ENCODE measurements at regions not wholly inside any gene's neighbourhood (a gene's known extent, or its start where the extent isn't known, plus 50 kb on each side); places are given as distances from the start of the nearest gene placed in this dataset.

DNA sequence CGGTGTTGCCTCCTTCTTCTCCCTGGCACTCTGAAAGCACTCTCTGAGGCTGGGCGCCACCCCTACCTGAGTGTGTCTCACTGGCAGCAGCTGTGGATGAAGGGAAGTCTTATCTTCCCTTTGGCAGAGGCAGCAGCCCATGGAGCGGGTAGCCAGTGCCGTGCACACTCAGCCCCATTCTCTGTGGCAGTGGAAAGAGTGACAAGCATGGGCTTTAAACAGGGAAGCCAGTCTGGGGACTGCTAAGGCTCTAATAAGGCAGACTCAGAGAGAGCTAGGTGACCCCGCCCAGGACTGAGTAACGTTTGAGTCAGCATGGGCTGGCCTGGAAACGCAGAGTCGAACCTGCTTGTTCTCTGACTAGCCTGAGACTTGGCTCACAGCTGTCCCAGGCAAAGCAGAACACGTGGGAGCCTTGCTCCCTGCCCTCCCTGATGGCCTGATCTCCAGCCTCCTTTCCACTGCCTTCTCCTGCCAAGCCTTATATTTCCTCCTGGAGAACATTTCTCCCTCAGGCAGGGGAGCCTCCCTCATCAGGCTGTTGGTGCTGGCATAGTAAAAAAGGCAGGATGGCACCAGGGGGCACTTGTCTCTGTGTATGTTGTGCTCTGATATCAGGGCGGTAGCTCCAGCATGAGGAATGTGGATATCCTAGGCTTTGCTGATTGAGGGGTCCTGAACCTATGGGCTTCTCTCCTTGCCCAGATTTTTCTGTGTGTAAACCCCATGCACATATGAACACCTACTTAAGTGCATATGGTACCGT is 93.9 kb upstream of the LGALSL start:
- POLR2A ChIA-PET: no interaction called here
- peak; percentile 7 for DNase-seq
- TF ChIP-seq EZH2 (IDR thresholded peaks at IDR 0.05; ENCODE audit: borderline replicate concordance, insufficient read depth, low read depth, low read length, poor library complexity, severe bottlenecking) (no peak), CTCF (IDR thresholded peaks at IDR 0.05) (no peak)

More for the DNA sequence above, 93.9 kb upstream of the LGALSL start:
- peak overlapping the region; percentile 68 for H3K4me3 Mint-ChIP-seq
- no peaks in the 10 kb centered on the region for H3K9me3 ChIP-seq (ENCODE audit: control extremely low read depth in 1 of 3, control insufficient read depth in 2 of 3, insufficient read depth in 1 of 3, low read length in 2 of 3)
- no peaks in the 10 kb centered on the region for H4K20me1 ChIP-seq (ENCODE audit: control insufficient read depth, insufficient read depth, low read length, poor library complexity, severe bottlenecking)
- peaks cover 4 to 11% of the 10 kb centered on the region in 2 donors for H3K4me1 ChIP-seq (ENCODE audit: control insufficient read depth in 2 of 2, insufficient read depth in 2 of 2, low read length in 2 of 2)
- CTCF ChIA-PET: interaction anchor here (0.6 to 1.5 kb wide), 2 partner anchors 29 to 673 kb away, joined by 6 to 7 read pairs; no protein-coding TSS in a partner anchor
- H3K27me3 Mint-ChIP-seq: peaks cover 37% of the 10 kb centered on the region
- peak; percentile 74 for ATAC-seq (ENCODE audit: low read depth)
- intact Hi-C loops (cut with micrococcal nuclease): loop anchor here (10.0 kb wide), 1 partner anchor 65 kb away; no protein-coding TSS in a partner anchor
- H2AFZ ChIP-seq (ENCODE audit: insufficient read depth, low read depth, low read length, poor library complexity, severe bottlenecking): no peak overlapping the region
- H3K27me3 ChIP-seq (replicated peaks in 1 of 4; ENCODE audit: control extremely low read depth in 1 of 4, control insufficient read depth in 3 of 4, insufficient read depth in 4 of 4, low read length in 3 of 4): peaks cover 0 to 22% (median 9%) of the 10 kb centered on the region in 4 experiments
- peak overlapping the region; percentile 64 for H3K27ac Mint-ChIP-seq
- H3K9ac ChIP-seq (ENCODE audit: low read length): no peak overlapping the region
- WGBS (ENCODE audit: insufficient coverage): 65% methylated on average over 9 of the region's 11 CpGs
- peaks cover 11% of the 10 kb centered on the region for H3K4me1 Mint-ChIP-seq
- no peak overlapping the region for H3K27ac ChIP-seq (ENCODE audit: low read length in 2 of 2)
- H3K36me3 ChIP-seq (replicated peaks in 1 of 2; ENCODE audit: control extremely low read depth in 1 of 2, control insufficient read depth in 1 of 2, extremely low read depth in 1 of 2, insufficient read depth in 2 of 2, low read length in 1 of 2): no peaks in the 10 kb centered on the region
- no peak overlapping the region for H3K4me3 ChIP-seq (ENCODE audit: control extremely low read depth in 1 of 5, extremely low read depth in 1 of 5, insufficient read depth in 1 of 5, low read depth in 2 of 5, low read length in 4 of 5)
- no peaks in the 10 kb centered on the region for H3K9me3 Mint-ChIP-seq (ENCODE audit: insufficient read depth)
- peak overlapping the region; percentile 2 for H3K4me2 ChIP-seq (replicated peaks; ENCODE audit: low read depth, low read length, poor library complexity, severe bottlenecking)
- H3K79me2 ChIP-seq (ENCODE audit: control insufficient read depth, insufficient read depth, low read length): no peaks in the 10 kb centered on the region

Measured in B cell (primary cell).